K562 (cell line): ENCODE measurements at regions not wholly inside any gene's neighbourhood (a gene's known extent, or its start where the extent isn't known, plus 50 kb on each side); places are given as distances from the start of the nearest gene placed in this dataset.

ENCODE experiments used
- ATAC-seq: fragments of 200-7000 bp; cut with Tn5 transposase; 3 replicates; pipeline ENCODE4 v1.9.1; 2020; ENCODE audit warnings: moderate library complexity
- BruUV-seq: library from RNA; stranded (reverse); fragments of 400-500 nt; replicated peaks from 2 replicates; lab custom pipeline; 2021; lab: Mats Ljungman, UMichigan
- CTCF ChIA-PET: fragments of 300-600 bp; formaldehyde crosslinking; extraction: SDS; loops from one replicate; lab custom pipeline; 2021; ENCODE audit warnings: low intra/inter-chr PET ratio; lab: Yijun Ruan, JAX
- POLR2A ChIA-PET: fragments of 300-600, 350-650 bp; sonication (Branson Sonifier 250); formaldehyde crosslinking; extraction: SDS; loops from one replicate; lab custom pipeline; 2021; ENCODE audit warnings: antibody characterized with exemption, inconsistent platforms; lab: Yijun Ruan, JAX
- DNase-seq, 4 experiments: peaks; one replicate each; pipeline versions ENCODE4 v3.0.0 to v3.0.0-alpha.2; 2011 to 2018; ENCODE audit warnings: low spot score in 3 of 4, mixed read lengths in 3 of 4; ENCODE audit errors: extremely low read depth in 1 of 4
- FAIRE-seq: peaks from 2 replicates; lab custom pipeline; 2011; peaks lifted over from hg19 to GRCh38; lab: Jason Lieb, UNC
- H2AFZ ChIP-seq: 2 replicates; pipeline ENCODE4 v1.6.0; 2011; ENCODE audit warnings: low read depth, low read length, control low read depth, inconsistent platforms
- H3K27ac ChIP-seq: fragments of 200-600 bp; 3 replicates; pipeline ENCODE4 v1.8.0; 2011; ENCODE audit warnings: low read depth, mild to moderate bottlenecking, control low read depth, inconsistent platforms, low read length, moderate library complexity, mixed read lengths; ENCODE audit errors: extremely low read depth
- H3K27me3 ChIP-seq, 2 experiments: fragments of 300-600 bp in 1 of 2; 2 replicates in 1 of 2; 3 replicates in 1 of 2; pipeline versions ENCODE4 v1.6.0 to v1.8.0; 2011; ENCODE audit warnings: inconsistent platforms in 2 of 2, low read length in 2 of 2, mild to moderate bottlenecking in 1 of 2, mixed read lengths in 1 of 2, moderate library complexity in 1 of 2; ENCODE audit not compliant: control insufficient read depth in 2 of 2, insufficient read depth in 2 of 2
- H3K36me3 ChIP-seq: fragments of 300-600 bp; 3 replicates; pipeline ENCODE4 v1.8.0; 2011; ENCODE audit warnings: mild to moderate bottlenecking, low read length, inconsistent platforms; ENCODE audit not compliant: control insufficient read depth, insufficient read depth
- H3K4me1 ChIP-seq, 2 experiments: fragments of 200-600 bp in 1 of 2; replicated peaks in 1 of 2; 2 replicates in 1 of 2; 3 replicates in 1 of 2; pipeline versions ENCODE4 v1.5.1 to v1.8.0; 2011; ENCODE audit warnings: inconsistent platforms in 2 of 2, low read length in 2 of 2, mild to moderate bottlenecking in 1 of 2, mixed read lengths in 1 of 2, moderate library complexity in 1 of 2; ENCODE audit not compliant: control insufficient read depth in 2 of 2, insufficient read depth in 2 of 2
- H3K4me2 ChIP-seq: 2 replicates; pipeline ENCODE4 v1.6.1; 2011; ENCODE audit warnings: low read length, control low read depth, inconsistent platforms, mixed read lengths; ENCODE audit not compliant: insufficient read depth
- H3K4me3 ChIP-seq: fragments of 200-600 bp; sonication (generic), shearing (Covaris generic); 2 replicates; pipeline ENCODE4 v1.5.1; 2016; ENCODE audit warnings: control low read depth, inconsistent platforms
- H3K79me2 ChIP-seq: fragments of 200-600 bp; 3 replicates; pipeline ENCODE4 v1.8.0; 2011; ENCODE audit warnings: low read length, inconsistent platforms; ENCODE audit not compliant: control insufficient read depth, insufficient read depth
- H3K9ac ChIP-seq, 2 experiments: 2 replicates each; pipeline versions ENCODE4 v1.6.0 to v1.6.1; 2011; ENCODE audit warnings: low read depth in 2 of 2, low read length in 2 of 2, control low read depth in 1 of 2, inconsistent platforms in 1 of 2, mild to moderate bottlenecking in 1 of 2, mixed read lengths in 1 of 2; ENCODE audit not compliant: insufficient read depth in 1 of 2
- H3K9me1 ChIP-seq: one replicate; pipeline ENCODE4 v1.6.0; 2011; ENCODE audit warnings: inconsistent platforms, mild to moderate bottlenecking, low read length, moderate library complexity; ENCODE audit not compliant: control insufficient read depth, insufficient read depth
- H3K9me3 ChIP-seq: replicated peaks from 2 replicates; pipeline ENCODE4 v1.5.1; 2011; ENCODE audit warnings: low read depth, low read length, inconsistent platforms; ENCODE audit not compliant: control insufficient read depth, insufficient read depth
- H4K20me1 ChIP-seq: replicated peaks from 2 replicates; pipeline ENCODE4 v1.6.1; 2011; ENCODE audit warnings: low read length, inconsistent platforms, mixed read lengths; ENCODE audit not compliant: control insufficient read depth, insufficient read depth
- EGR1 ChIP-seq: fragments of 450-650 bp; conservative IDR thresholded peaks from 2 replicates; pipeline ENCODE4 v1.6.1; 2017; ENCODE audit warnings: mild to moderate bottlenecking
- ERF ChIP-seq: fragments of 450-650 bp; formaldehyde crosslinking; IDR thresholded peaks from 2 replicates; pipeline ENCODE4 v1.4.0; 2020; ENCODE audit warnings: mild to moderate bottlenecking, mixed read lengths
- LARP7 ChIP-seq: fragments of 450-650 bp; IDR thresholded peaks from 2 replicates; pipeline ENCODE4 v1.6.1; 2016
- MEF2A ChIP-seq: IDR thresholded peaks from 2 replicates; pipeline ENCODE4 v1.6.1; 2011; ENCODE audit warnings: low read depth, mild to moderate bottlenecking, low read length, moderate library complexity; ENCODE audit not compliant: control insufficient read depth
- MEIS2 ChIP-seq: fragments of 450-650 bp; IDR thresholded peaks from 2 replicates; pipeline ENCODE4 v1.6.1; 2014; ENCODE audit warnings: mild to moderate bottlenecking; ENCODE audit not compliant: partially characterized antibody
- POLR2H ChIP-seq: IDR thresholded peaks from 2 replicates; pipeline ENCODE4 v1.6.1; 2016; ENCODE audit warnings: missing genetic modification characterization, low read depth, mild to moderate bottlenecking, control low read depth, missing compliant biosample characterization, moderate library complexity
- SPI1 ChIP-seq: IDR thresholded peaks from 2 replicates; pipeline ENCODE4 v1.6.1; 2011; ENCODE audit warnings: low read depth, low read length, control low read depth, borderline replicate concordance
- STAT5A ChIP-seq: IDR thresholded peaks from 2 replicates; pipeline ENCODE4 v1.6.1; 2012; ENCODE audit warnings: low read length, inconsistent platforms, borderline replicate concordance
- ZNF146 ChIP-seq: IDR thresholded peaks from one replicate; pipeline ENCODE4 v1.6.1; 2018; ENCODE audit warnings: missing compliant biosample characterization; ENCODE audit not compliant: unreplicated experiment
- ZNF175 ChIP-seq: fragments of 200-800 bp; sonication (Bioruptor generic); IDR thresholded peaks from 2 replicates; pipeline ENCODE4 v1.6.1; 2016; ENCODE audit warnings: low read depth, mild to moderate bottlenecking, missing genetic modification characterization, missing compliant biosample characterization
- ZNF589 ChIP-seq: fragments of 200-800 bp; sonication (Bioruptor generic); IDR thresholded peaks from 2 replicates; pipeline ENCODE4 v1.6.1; 2016; ENCODE audit warnings: low read depth, missing genetic modification characterization, missing compliant biosample characterization
- WGBS: fragments of 100-300 bp; shearing (Covaris generic); methylation state at CpG from one replicate; pipeline ENCODE4 v1.1.6; 2016; ENCODE audit warnings: low coverage, mixed read lengths; ENCODE audit not compliant: insufficient coverage; ENCODE audit errors: missing lambda C conversion rate; 5-methylcytosine and 5-hydroxymethylcytosine counted together
- in situ Hi-C: fragments of 300-500 bp; cut with MboI; formaldehyde crosslinking; loops from 4 replicates; pipeline ENCODE4 v1.15.0; 2018; ENCODE audit warnings: inconsistent platforms, mixed read lengths
- intact Hi-C: fragments of 100-400 bp; cut with micrococcal nuclease; formaldehyde crosslinking; loops from 2 replicates; pipeline ENCODE4 v1.14.2; 2022
- TF ChIP-seq, protein P1 (sequence below): fragments of 250-450 bp; sonication (Bioruptor Pico); IDR thresholded peaks from 2 replicates; pipeline ENCODE4 v1.4.0; 2020; ENCODE audit warnings: mild to moderate bottlenecking
- TF ChIP-seq, protein P2 (sequence below): fragments of 450-650 bp; IDR thresholded peaks from 2 replicates; pipeline ENCODE4 v1.6.1; 2016
- TF ChIP-seq, protein P3 (sequence below), 2 experiments: IDR thresholded peaks in 1 of 2; conservative IDR thresholded peaks in 1 of 2; 2 replicates each; pipeline ENCODE4 v1.6.1; 2016; ENCODE audit warnings: low read depth in 2 of 2, mild to moderate bottlenecking in 1 of 2, missing compliant biosample characterization in 1 of 2, missing genetic modification characterization in 1 of 2, moderate library complexity in 1 of 2
- TF ChIP-seq, protein P4 (sequence below): sonication (generic); IDR thresholded peaks from 2 replicates; pipeline ENCODE4 v1.6.1; 2016

DNA sequence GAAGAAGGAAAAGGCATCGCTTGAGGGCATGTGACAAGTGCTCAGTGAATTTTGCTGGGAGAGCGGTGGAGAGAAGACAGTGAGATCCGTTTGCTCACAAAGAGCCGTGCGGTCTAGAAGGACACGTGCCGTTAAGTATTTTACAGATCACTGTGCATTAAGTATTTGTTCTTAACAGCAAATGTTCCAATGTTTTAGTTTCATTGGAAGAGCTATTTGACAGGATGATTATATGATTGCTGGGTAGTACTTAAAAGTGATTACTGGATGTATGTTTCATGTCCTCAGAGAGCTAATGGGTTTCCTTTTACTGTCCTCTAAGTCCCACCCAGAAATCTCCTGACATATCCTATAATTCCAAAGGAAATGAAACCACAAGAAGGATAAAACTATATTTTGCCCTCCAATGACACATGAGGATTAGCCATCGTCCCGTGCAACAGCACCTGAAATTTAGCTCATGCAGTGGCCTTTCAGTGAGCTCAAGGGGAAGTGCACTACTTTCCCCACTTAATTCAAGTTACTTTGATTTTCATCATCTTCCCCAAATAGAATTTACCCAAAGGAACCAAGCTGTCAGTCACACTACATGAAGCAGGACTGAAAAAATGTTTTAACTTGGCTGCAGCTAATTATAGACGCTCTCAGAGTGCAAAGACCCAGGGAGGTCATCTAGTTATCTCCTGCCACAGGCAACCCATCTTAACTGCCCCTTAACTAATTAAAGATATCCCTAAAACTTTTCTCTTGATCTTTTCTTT lies 80.3 kb downstream of the KLF6 start:
- Histone ChIP-seq H3K36me3 (no peaks in the 10 kb centered on the region), H3K27me3 (peaks cover 0 to 4% of the 10 kb centered on the region in 2 experiments; a peak in 1 of 5 replicates), H2AFZ (no peak overlapping the region), H3K79me2 (no peaks in the 10 kb centered on the region), H3K9me1 (no peaks in the 10 kb centered on the region), H4K20me1 (no peaks in the 10 kb centered on the region), H3K9me3 (no peaks in the 10 kb centered on the region), H3K4me3 (no peak overlapping the region), H3K4me2 (no peak overlapping the region), H3K9ac (no peak overlapping the region; a peak in 1 of 4 replicates), H3K27ac (no peak overlapping the region), H3K4me1 (peaks cover 0 to 19% of the 10 kb centered on the region in 2 experiments; a peak in 4 of 5 replicates)
- ATAC-seq: peak; percentile 66
- 51% methylated on average over 10 of the region's 10 CpGs for whole genome bisulfite sequencing
- intact Hi-C loops (no loop called here), in situ Hi-C loops (no loop called here)
- no peak for FAIRE-seq
- ChIA-PET POLR2A (interaction anchor here (0.7 to 1.5 kb wide), 4 partner anchors 14 to 81 kb away, joined by 3 to 4 read pairs (median 4); partner anchors contain the start of gene KLF6), CTCF (no interaction called here)
- BruUV-seq: no TSS peak
- DNase-seq: peak in 1 of 4 experiments; percentile 24
- TF ChIP-seq SPI1 (0 out of 2 replicates have a peak, but pooled peaks have one; percentile 17), LARP7 (no peak), ERF (CRISPR knock-in tag) (no peak), ZNF589 (peak; percentile 47; the same call in 1 of the 2 replicates), POLR2H (tag) (no peak), ZNF175 (0 out of 2 replicates have a peak, but pooled peaks have one; percentile 44), MEF2A (peak; percentile 33; the same call in 1 of the 2 replicates), MEIS2 (peak; percentile 48), ZNF146 (no peak), STAT5A (no peak), EGR1 (no peak)
- TF ChIP-seq, protein P1, sequence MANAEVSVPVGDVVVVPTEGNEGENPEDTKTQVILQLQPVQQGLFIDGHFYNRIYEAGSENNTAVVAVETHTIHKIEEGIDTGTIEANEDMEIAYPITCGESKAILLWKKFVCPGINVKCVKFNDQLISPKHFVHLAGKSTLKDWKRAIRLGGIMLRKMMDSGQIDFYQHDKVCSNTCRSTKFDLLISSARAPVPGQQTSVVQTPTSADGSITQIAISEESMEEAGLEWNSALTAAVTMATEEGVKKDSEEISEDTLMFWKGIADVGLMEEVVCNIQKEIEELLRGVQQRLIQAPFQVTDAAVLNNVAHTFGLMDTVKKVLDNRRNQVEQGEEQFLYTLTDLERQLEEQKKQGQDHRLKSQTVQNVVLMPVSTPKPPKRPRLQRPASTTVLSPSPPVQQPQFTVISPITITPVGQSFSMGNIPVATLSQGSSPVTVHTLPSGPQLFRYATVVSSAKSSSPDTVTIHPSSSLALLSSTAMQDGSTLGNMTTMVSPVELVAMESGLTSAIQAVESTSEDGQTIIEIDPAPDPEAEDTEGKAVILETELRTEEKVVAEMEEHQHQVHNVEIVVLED: no peak
- TF ChIP-seq, protein P2, sequence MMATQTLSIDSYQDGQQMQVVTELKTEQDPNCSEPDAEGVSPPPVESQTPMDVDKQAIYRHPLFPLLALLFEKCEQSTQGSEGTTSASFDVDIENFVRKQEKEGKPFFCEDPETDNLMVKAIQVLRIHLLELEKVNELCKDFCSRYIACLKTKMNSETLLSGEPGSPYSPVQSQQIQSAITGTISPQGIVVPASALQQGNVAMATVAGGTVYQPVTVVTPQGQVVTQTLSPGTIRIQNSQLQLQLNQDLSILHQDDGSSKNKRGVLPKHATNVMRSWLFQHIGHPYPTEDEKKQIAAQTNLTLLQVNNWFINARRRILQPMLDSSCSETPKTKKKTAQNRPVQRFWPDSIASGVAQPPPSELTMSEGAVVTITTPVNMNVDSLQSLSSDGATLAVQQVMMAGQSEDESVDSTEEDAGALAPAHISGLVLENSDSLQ: peak; percentile 94
- TF ChIP-seq, protein P3, sequence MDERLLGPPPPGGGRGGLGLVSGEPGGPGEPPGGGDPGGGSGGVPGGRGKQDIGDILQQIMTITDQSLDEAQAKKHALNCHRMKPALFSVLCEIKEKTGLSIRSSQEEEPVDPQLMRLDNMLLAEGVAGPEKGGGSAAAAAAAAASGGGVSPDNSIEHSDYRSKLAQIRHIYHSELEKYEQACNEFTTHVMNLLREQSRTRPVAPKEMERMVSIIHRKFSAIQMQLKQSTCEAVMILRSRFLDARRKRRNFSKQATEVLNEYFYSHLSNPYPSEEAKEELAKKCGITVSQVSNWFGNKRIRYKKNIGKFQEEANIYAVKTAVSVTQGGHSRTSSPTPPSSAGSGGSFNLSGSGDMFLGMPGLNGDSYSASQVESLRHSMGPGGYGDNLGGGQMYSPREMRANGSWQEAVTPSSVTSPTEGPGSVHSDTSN (CRISPR knock-in tag; IDR thresholded peaks at IDR 0.05; ENCODE audit: low read depth): 0 out of 2 replicates have a peak, but pooled peaks have one; percentile 16
- TF ChIP-seq, protein P3 (tag; conservative IDR thresholded peaks at IDR 0.05; ENCODE audit: low read depth): no peak
- TF ChIP-seq, protein P4, sequence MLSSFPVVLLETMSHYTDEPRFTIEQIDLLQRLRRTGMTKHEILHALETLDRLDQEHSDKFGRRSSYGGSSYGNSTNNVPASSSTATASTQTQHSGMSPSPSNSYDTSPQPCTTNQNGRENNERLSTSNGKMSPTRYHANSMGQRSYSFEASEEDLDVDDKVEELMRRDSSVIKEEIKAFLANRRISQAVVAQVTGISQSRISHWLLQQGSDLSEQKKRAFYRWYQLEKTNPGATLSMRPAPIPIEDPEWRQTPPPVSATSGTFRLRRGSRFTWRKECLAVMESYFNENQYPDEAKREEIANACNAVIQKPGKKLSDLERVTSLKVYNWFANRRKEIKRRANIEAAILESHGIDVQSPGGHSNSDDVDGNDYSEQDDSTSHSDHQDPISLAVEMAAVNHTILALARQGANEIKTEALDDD: peak; percentile 92
